GM04504 (cell line): ENCODE measurements at regions not wholly inside any gene's neighbourhood (a gene's known extent, or its start where the extent isn't known, plus 50 kb on each side); places are given as distances from the start of the nearest gene placed in this dataset.
"Not testable (repeated sequence)": the region's sequence is repeated elsewhere in the genome, so short reads cannot be mapped to it uniquely, and the experiment has no call there.

Experiments used
- DNase-seq: peaks from one replicate; pipeline ENCODE4 v3.0.0-alpha.2; 2012; ENCODE audit warnings: low read depth

- DNase-seq: no peak
Measured at GRCh38 chr4:67332627-67333026, 212.7 kb downstream of the CENPC start.

GRCh38 chr4:67328393-67328792 lies 216.9 kb downstream of the CENPC start:
- no peak for DNase-seq

- no peak for DNase-seq
Measured at GRCh38 chr4:67328018-67328278, 217.4 kb downstream of the CENPC start.

GRCh38 chr4:67327245-67328017 lies 217.9 kb downstream of the CENPC start:
- peak; percentile 21 for DNase-seq

GRCh38 chr4:67325791-67326190 lies 219.5 kb downstream of the CENPC start:
- no peak for DNase-seq

- no peak for DNase-seq
Measured at GRCh38 chr4:67320645-67321044, 224.7 kb downstream of the CENPC start.

GRCh38 chr4:67319607-67320006 lies 225.7 kb downstream of the CENPC start:
- DNase-seq: not testable (repeated sequence)

GRCh38 chr4:67300497-67301185 lies 244.7 kb downstream of the CENPC start:
- DNase-seq: not testable (repeated sequence)

GRCh38 chr4:67292636-67293035 lies 252.7 kb downstream of the CENPC start:
- DNase-seq: no peak

- no peak for DNase-seq
Measured at GRCh38 chr4:67292045-67292444, 253.3 kb downstream of the CENPC start.

- DNase-seq: no peak
Measured at GRCh38 chr4:67291644-67292043, 253.7 kb downstream of the CENPC start.

- no peak for DNase-seq
Measured at GRCh38 chr4:67288964-67289363, 256.3 kb downstream of the CENPC start.

- no peak for DNase-seq
Measured at GRCh38 chr4:67286724-67287123, 258.6 kb downstream of the CENPC start.

GRCh38 chr4:67282749-67283148 lies 262.6 kb downstream of the CENPC start:
- no peak for DNase-seq

- no peak for DNase-seq
Measured at GRCh38 chr4:67275179-67275750, 270.0 kb downstream of the CENPC start.

- not testable (repeated sequence) for DNase-seq
Measured at GRCh38 chr4:67274671-67275070, 270.6 kb downstream of the CENPC start.

- no peak for DNase-seq
Measured at GRCh38 chr4:67273666-67274065, 271.6 kb downstream of the CENPC start.

GRCh38 chr4:67261971-67262370 lies 283.3 kb downstream of the CENPC start:
- no peak for DNase-seq

GRCh38 chr4:67256388-67257043 lies 288.8 kb downstream of the CENPC start:
- DNase-seq: no peak

- no peak for DNase-seq
Measured at GRCh38 chr4:67250131-67250896, 295.0 kb downstream of the CENPC start.

- DNase-seq: no peak
Measured at GRCh38 chr4:67236788-67237187, 308.5 kb downstream of the CENPC start.

GRCh38 chr4:67236318-67236717 lies 309.0 kb downstream of the CENPC start:
- no peak for DNase-seq
